ENCODE measurements at regions not wholly inside any gene's neighbourhood (a gene's known extent, or its start where the extent isn't known, plus 50 kb on each side); places are given as distances from the start of the nearest gene placed in this dataset.

GRCh38 chr13:32837307-32837972, 178.8 kb upstream of the KL start:
- H3K9me3 ChIP-seq (ENCODE audit: insufficient read depth, low read length), result 0 out of 2 replicates have a peak, but pooled peaks cover 5% of the 10 kb centered on the region
- no peaks in the 10 kb centered on the region for H4K20me1 ChIP-seq (ENCODE audit: insufficient read depth, low read length)
- TF ChIP-seq, protein P1, sequence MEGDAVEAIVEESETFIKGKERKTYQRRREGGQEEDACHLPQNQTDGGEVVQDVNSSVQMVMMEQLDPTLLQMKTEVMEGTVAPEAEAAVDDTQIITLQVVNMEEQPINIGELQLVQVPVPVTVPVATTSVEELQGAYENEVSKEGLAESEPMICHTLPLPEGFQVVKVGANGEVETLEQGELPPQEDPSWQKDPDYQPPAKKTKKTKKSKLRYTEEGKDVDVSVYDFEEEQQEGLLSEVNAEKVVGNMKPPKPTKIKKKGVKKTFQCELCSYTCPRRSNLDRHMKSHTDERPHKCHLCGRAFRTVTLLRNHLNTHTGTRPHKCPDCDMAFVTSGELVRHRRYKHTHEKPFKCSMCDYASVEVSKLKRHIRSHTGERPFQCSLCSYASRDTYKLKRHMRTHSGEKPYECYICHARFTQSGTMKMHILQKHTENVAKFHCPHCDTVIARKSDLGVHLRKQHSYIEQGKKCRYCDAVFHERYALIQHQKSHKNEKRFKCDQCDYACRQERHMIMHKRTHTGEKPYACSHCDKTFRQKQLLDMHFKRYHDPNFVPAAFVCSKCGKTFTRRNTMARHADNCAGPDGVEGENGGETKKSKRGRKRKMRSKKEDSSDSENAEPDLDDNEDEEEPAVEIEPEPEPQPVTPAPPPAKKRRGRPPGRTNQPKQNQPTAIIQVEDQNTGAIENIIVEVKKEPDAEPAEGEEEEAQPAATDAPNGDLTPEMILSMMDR (IDR thresholded peaks at IDR 0.05; ENCODE audit: low read depth, low read length), result no peak
- TF ChIP-seq EZH2phosphoT487 (IDR thresholded peaks at IDR 0.05; ENCODE audit: low read depth), result no peak
- H3K4me1 ChIP-seq (ENCODE audit: low read length), result peaks cover 47% of the 10 kb centered on the region
- H2AFZ ChIP-seq (ENCODE audit: low read depth, low read length), result peak overlapping the region; percentile 10; the same call in 1 of the 2 replicates
- peak overlapping the region; percentile 49 for H3K4me2 ChIP-seq (ENCODE audit: low read length)
- peaks cover under 1% of the 10 kb centered on the region for H3K36me3 ChIP-seq (replicated peaks; ENCODE audit: low read depth, low read length)
- no peak overlapping the region for H3K27ac ChIP-seq (ENCODE audit: low read length)
- no peaks in the 10 kb centered on the region for H3K79me2 ChIP-seq (ENCODE audit: low read length)
- peak overlapping the region; percentile 26 for H3K4me3 ChIP-seq (ENCODE audit: low read length)
- no peak overlapping the region for H3K9ac ChIP-seq (ENCODE audit: low read length)
- peaks cover 5% of the 10 kb centered on the region; the same call in 1 of the 2 replicates for H3K27me3 ChIP-seq (ENCODE audit: low read depth, low read length)

DNA sequence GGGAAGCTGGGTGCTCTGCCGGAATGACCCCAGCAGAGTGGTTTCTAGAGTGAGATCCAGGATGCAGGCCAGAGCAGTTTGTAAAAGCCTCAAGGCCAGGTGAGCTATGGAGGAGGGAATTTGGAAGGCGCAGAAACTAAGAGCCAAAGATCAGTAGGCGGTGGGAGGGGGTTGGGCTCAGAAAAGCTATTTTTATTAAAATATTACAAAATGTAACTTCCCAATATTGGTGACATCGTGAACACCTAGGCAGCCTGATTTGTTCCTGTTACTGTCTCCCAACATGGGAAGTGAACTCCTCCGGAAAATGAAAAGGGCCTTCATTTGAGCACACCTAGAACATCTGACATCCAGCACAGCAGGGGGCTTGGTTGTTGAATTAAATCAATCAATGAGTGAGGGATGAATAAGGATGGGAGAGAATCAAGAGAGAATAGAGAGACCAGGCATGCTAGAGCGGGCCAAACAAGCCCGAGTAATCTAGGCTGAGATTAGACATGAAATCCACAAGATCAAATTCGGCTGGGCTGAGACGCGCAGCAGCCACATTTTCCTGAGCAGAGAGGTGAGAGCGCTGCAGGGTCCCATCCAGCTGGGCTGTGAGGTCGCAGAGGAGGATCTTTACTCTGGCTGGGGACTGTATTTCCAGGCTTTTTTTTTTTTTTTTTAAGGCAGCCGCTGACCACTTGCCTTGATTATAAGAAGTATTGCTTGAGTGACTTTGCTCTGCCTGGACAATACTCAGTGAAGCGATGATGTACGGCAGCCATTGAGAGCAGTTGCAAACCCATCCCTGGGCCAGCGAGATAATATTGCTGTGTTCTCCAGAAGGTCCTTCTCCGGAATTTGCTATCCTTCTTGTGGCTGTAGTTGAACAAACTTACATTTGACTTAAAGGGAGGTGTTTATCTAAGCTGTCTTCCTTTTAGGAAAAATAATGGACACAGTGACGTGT, 178.0 kb upstream of the KL start:
- Histone ChIP-seq H3K36me3 (replicated peaks; ENCODE audit: low read depth, low read length) (peaks cover 5% of the 10 kb centered on the region), H3K27ac (ENCODE audit: low read length) (no peak overlapping the region; the same call in 1 of the 2 replicates), H3K9ac (ENCODE audit: low read length) (no peak overlapping the region; the same call in 1 of the 2 replicates), H3K4me3 (ENCODE audit: low read length) (peak overlapping the region; percentile 26), H3K4me1 (ENCODE audit: low read length) (peaks cover 47% of the 10 kb centered on the region), H3K79me2 (ENCODE audit: low read length) (no peaks in the 10 kb centered on the region), H3K4me2 (ENCODE audit: low read length) (peak overlapping the region; percentile 66), H3K9me3 (ENCODE audit: insufficient read depth, low read length) (0 out of 2 replicates have a peak, but pooled peaks cover 10% of the 10 kb centered on the region), H4K20me1 (ENCODE audit: insufficient read depth, low read length) (no peaks in the 10 kb centered on the region), H3K27me3 (ENCODE audit: low read depth, low read length) (peaks cover 11% of the 10 kb centered on the region; the same call in 1 of the 2 replicates), H2AFZ (ENCODE audit: low read depth, low read length) (no peak overlapping the region)
- TF ChIP-seq EZH2phosphoT487 (IDR thresholded peaks at IDR 0.05; ENCODE audit: low read depth), result no peak
- TF ChIP-seq, protein P1 (IDR thresholded peaks at IDR 0.05; ENCODE audit: low read depth, low read length), result no peak

GRCh38 chr13:32838945-32839344, 177.3 kb upstream of the KL start:
- Histone ChIP-seq H3K4me3 (ENCODE audit: low read length) (peak overlapping the region; percentile 8; the same call in 1 of the 2 replicates), H3K27ac (ENCODE audit: low read length) (no peak overlapping the region; the same call in 1 of the 2 replicates), H3K79me2 (ENCODE audit: low read length) (no peaks in the 10 kb centered on the region), H3K36me3 (replicated peaks; ENCODE audit: low read depth, low read length) (peaks cover 5% of the 10 kb centered on the region), H3K4me2 (ENCODE audit: low read length) (peak overlapping the region; percentile 66), H2AFZ (ENCODE audit: low read depth, low read length) (no peak overlapping the region), H3K27me3 (ENCODE audit: low read depth, low read length) (peaks cover 11% of the 10 kb centered on the region; the same call in 1 of the 2 replicates), H3K4me1 (ENCODE audit: low read length) (peaks cover 47% of the 10 kb centered on the region), H4K20me1 (ENCODE audit: insufficient read depth, low read length) (no peaks in the 10 kb centered on the region), H3K9me3 (ENCODE audit: insufficient read depth, low read length) (0 out of 2 replicates have a peak, but pooled peaks cover 8% of the 10 kb centered on the region), H3K9ac (ENCODE audit: low read length) (no peak overlapping the region; the same call in 1 of the 2 replicates)
- TF ChIP-seq EZH2phosphoT487 (IDR thresholded peaks at IDR 0.05; ENCODE audit: low read depth), result no peak
- TF ChIP-seq, protein P1 (IDR thresholded peaks at IDR 0.05; ENCODE audit: low read depth, low read length), result no peak
